Endothelial cell (in vitro differentiated cells): ENCODE measurements at regions not wholly inside any gene's neighbourhood (a gene's known extent, or its start where the extent isn't known, plus 50 kb on each side); places are given as distances from the start of the nearest gene placed in this dataset.

Experiments
- DNase-seq: peaks from one replicate; pipeline ENCODE4 v3.0.0; 2021; ENCODE audit warnings: low spot score
- H3K27ac Mint-ChIP-seq: one replicate; pipeline ENCODE4 v1.8.0; 2021; ENCODE audit warnings: mixed read lengths, inconsistent platforms; ENCODE audit not compliant: unreplicated experiment
- H3K27me3 Mint-ChIP-seq: one replicate; pipeline ENCODE4 v1.8.0; 2021; ENCODE audit warnings: mild to moderate bottlenecking, moderate library complexity, mixed read lengths, inconsistent platforms; ENCODE audit not compliant: unreplicated experiment
- H3K36me3 Mint-ChIP-seq: one replicate; pipeline ENCODE4 v1.8.0; 2021; ENCODE audit warnings: mild to moderate bottlenecking, low read depth, mixed read lengths, inconsistent platforms; ENCODE audit not compliant: unreplicated experiment
- H3K4me1 Mint-ChIP-seq: one replicate; pipeline ENCODE4 v1.8.0; 2021; ENCODE audit warnings: mild to moderate bottlenecking, mixed read lengths, inconsistent platforms; ENCODE audit not compliant: unreplicated experiment
- H3K4me3 Mint-ChIP-seq: one replicate; pipeline ENCODE4 v1.8.0; 2021; ENCODE audit warnings: mild to moderate bottlenecking, mixed read lengths, inconsistent platforms; ENCODE audit not compliant: unreplicated experiment
- H3K9me3 Mint-ChIP-seq: one replicate; pipeline ENCODE4 v1.8.0; 2021; ENCODE audit warnings: mixed read lengths, inconsistent platforms; ENCODE audit not compliant: unreplicated experiment
- TF ChIP-seq, protein P1 (sequence below): fragments of 200-600 bp; sonication (generic); IDR thresholded peaks from one replicate; pipeline ENCODE4 v1.5.0; 2021; ENCODE audit warnings: antibody characterized with exemption; ENCODE audit not compliant: unreplicated experiment

GRCh38 chrX:39115166-39115565, 313.9 kb downstream of the MID1IP1 start:
- no peak overlapping the region for H3K4me3 Mint-ChIP-seq
- H3K27me3 Mint-ChIP-seq, result no peaks in the 10 kb centered on the region
- DNase-seq, result no peak
- H3K9me3 Mint-ChIP-seq, result no peaks in the 10 kb centered on the region
- no peaks in the 10 kb centered on the region for H3K36me3 Mint-ChIP-seq
- TF ChIP-seq, protein P1, sequence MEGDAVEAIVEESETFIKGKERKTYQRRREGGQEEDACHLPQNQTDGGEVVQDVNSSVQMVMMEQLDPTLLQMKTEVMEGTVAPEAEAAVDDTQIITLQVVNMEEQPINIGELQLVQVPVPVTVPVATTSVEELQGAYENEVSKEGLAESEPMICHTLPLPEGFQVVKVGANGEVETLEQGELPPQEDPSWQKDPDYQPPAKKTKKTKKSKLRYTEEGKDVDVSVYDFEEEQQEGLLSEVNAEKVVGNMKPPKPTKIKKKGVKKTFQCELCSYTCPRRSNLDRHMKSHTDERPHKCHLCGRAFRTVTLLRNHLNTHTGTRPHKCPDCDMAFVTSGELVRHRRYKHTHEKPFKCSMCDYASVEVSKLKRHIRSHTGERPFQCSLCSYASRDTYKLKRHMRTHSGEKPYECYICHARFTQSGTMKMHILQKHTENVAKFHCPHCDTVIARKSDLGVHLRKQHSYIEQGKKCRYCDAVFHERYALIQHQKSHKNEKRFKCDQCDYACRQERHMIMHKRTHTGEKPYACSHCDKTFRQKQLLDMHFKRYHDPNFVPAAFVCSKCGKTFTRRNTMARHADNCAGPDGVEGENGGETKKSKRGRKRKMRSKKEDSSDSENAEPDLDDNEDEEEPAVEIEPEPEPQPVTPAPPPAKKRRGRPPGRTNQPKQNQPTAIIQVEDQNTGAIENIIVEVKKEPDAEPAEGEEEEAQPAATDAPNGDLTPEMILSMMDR, result no peak
- no peak overlapping the region for H3K27ac Mint-ChIP-seq
- H3K4me1 Mint-ChIP-seq, result no peaks in the 10 kb centered on the region

- H3K36me3 Mint-ChIP-seq, result no peaks in the 10 kb centered on the region
- no peak overlapping the region for H3K4me3 Mint-ChIP-seq
- H3K9me3 Mint-ChIP-seq, result no peaks in the 10 kb centered on the region
- TF ChIP-seq, protein P1, result no peak
- no peaks in the 10 kb centered on the region for H3K27me3 Mint-ChIP-seq
- H3K27ac Mint-ChIP-seq, result no peak overlapping the region
- no peak for DNase-seq
- no peaks in the 10 kb centered on the region for H3K4me1 Mint-ChIP-seq
Measured at GRCh38 chrX:39117101-39117500, 315.8 kb downstream of the MID1IP1 start.

- Mint-ChIP-seq H3K27me3 (no peaks in the 10 kb centered on the region), H3K36me3 (no peaks in the 10 kb centered on the region), H3K27ac (no peak overlapping the region), H3K4me3 (no peak overlapping the region), H3K9me3 (no peaks in the 10 kb centered on the region), H3K4me1 (no peaks in the 10 kb centered on the region)
- TF ChIP-seq, protein P1, result no peak
- DNase-seq, result no peak
Measured at GRCh38 chrX:39121903-39122302, 320.6 kb downstream of the MID1IP1 start.

GRCh38 chrX:39125834-39126233, 324.6 kb downstream of the MID1IP1 start:
- Mint-ChIP-seq H3K27ac (no peak overlapping the region), H3K9me3 (no peaks in the 10 kb centered on the region), H3K4me3 (no peak overlapping the region), H3K27me3 (no peaks in the 10 kb centered on the region), H3K36me3 (no peaks in the 10 kb centered on the region), H3K4me1 (no peaks in the 10 kb centered on the region)
- TF ChIP-seq, protein P1, result no peak
- no peak for DNase-seq

- no peaks in the 10 kb centered on the region for H3K9me3 Mint-ChIP-seq
- no peaks in the 10 kb centered on the region for H3K4me1 Mint-ChIP-seq
- H3K36me3 Mint-ChIP-seq, result no peaks in the 10 kb centered on the region
- H3K4me3 Mint-ChIP-seq, result no peak overlapping the region
- no peak overlapping the region for H3K27ac Mint-ChIP-seq
- TF ChIP-seq, protein P1, result no peak
- no peaks in the 10 kb centered on the region for H3K27me3 Mint-ChIP-seq
- peak; percentile 3 for DNase-seq
Measured at GRCh38 chrX:39133971-39134370, 332.7 kb downstream of the MID1IP1 start.
